ENCODE measurements at regions not wholly inside any gene's neighbourhood (a gene's known extent, or its start where the extent isn't known, plus 50 kb on each side); places are given as distances from the start of the nearest gene placed in this dataset.

DNA sequence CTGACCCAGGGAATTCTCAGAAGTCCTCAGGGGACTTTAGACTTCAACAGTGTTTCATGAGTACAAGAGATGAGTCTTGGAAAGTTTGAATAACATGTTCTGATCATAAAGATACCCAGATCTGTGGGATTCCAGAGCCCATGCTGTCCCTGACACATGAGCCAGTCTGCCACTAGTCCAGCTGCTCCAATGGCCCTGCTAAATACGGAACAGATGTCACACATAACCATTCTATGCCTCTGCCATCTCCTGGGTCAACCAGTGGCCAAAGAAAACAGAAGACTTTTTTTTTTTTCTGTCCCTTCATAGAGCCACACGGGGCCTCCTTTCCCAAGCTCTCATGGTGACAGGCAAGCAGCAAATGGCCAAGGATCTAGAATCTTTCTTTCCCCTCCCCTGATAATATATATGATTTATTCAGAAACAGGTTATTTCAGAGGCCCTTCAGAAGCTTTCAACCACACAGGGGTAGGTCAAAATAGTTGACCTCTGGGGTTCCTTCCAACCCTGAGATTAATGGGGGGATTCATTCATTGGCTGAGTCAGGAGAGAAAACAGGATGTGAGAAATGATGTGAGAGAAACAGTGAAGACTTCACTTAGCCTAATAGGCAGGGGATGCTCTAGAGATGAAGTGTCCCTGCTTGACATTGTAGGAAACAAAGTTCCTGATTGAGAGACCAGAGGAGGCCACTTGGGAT, 367.7 kb downstream of the CDK5RAP2 start:
- DNase-seq = no peak

DNA sequence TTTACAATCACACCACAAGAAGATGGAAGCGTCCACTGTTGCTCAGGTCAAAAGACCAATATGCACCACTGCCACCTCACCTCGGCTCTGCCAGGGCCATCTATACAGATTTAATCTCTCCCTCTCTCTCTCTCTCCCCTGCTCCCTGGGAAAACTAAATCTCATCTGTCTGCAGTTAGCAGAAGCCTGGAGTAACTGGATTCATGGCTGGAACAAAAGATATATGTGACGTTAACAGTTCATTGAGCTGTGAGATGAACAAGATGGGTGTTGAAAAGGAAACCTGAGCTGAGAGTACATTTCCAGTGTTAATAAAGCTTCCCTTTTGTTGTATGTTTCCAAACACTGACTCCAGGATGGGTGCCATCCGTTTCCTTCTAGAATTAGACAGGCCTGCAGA, 369.7 kb downstream of the CDK5RAP2 start:
- DNase-seq = no peak

DNA sequence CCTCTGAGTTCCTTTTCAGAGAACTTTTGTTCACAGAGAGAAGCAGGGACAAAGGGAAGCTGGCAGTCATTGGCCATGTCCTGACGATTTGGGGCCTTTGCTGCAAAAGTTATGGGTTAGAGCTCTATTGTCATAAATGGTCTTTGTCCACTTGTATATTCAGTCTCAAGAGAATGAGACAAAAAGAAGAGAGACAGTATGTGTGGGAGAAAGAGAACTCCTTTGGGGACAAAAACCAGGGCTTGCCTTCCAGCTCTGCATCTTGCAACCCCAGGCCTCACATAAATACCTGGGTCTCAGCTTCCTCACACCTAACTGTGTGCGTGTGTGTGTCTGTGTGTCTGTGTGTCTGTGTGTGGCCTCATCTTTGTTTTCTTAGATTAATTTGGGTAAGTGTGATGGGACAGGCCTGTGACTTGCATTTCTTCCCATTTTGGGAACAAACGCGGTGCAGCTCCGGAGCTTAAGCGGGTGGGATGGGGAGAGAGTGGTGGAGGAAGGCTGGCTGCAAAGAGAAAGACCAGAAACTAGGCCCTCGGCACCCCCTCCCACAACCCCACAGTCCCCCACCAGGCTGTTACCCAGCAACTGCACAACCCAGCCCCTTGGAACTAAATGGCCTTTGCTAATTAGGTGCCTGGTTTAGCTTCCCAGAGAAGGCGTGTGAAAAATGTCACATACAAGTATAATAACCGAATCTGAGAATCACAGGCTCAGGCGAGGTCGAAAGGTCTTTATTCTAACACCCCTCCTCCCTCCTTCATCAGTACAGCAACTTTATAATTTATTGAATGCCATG, 376.9 kb downstream of the CDK5RAP2 start:
- no peak for DNase-seq

DNA sequence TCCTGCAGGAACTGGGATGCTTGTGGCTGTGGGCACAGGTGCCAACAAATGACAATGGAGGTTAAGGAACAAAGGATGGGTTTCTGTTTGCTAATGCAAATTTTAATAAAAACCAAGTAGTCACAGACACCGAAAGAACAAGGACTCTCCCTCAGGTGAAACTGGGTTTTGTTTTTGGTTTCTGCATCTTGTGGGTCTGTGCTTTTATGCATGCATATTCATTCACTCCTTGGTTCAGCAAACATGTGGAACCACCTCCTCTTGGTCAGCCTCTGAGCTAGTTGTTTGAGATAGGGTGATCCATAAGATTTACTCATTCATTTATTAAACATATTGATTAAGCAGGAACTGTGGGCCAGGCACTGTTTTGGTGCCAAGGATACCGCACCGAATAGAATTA, 381.9 kb downstream of the CDK5RAP2 start:
- DNase-seq = no peak

DNA sequence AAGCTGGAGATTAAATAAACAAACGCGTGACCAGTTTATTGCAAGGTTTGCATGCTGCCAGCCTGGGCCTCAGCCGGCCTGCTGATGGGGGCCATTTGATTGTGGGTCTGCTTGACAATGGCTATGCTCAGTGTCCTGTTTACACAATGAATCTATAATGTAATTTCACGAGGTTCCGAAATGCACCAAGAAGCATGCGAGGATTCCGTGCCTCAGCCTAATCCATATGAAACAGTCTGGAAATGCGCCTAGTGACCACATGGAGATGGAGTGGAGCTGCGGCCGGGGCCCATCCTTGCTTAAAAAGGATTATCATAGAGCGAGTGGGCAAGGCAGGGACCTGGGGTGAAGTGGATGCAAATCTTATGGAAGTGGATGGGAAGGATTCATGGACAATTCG, 382.4 kb downstream of the CDK5RAP2 start:
- peak in 1 of 2 experiments; percentile 47 for DNase-seq

DNA sequence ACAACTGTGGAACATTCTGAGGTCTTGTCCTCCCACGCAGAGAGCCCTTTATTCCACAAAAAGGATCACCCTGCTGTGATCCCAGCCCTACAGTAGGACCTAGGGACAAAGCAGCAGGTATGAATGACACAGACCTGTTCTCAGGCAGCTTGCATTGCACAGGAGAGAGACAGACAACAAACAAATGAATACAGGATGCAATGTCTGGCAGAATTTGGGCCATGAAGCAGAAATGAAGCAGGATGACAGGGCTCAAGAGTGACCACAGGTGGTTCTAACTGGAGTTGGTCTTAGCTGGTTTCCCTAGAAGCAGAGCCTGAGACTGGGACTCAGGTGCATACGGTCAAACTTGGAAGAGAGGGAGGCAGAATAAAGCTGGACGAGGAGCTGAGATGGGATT, 388.8 kb downstream of the CDK5RAP2 start:
- DNase-seq = no peak

DNA sequence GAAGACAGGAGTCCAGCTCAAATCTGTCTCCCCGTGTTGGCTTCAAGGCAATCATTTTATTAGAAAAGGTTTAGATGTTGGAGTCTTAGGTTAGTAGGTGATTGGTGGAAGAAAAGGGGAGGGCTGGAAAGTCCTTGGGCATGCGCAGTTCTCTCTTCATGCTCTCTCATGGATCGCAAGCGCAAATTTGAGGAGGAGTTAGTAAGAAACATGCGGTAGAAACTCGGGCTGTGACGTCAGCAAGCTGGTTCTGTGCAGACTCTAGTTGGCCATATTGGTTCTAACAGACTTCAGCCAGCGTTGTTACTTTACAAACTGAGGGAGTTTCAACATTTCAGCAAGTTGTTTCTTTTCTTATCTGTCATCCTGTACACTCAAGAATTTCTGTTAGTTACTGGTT, 392.2 kb downstream of the CDK5RAP2 start:
- DNase-seq = no peak

DNA sequence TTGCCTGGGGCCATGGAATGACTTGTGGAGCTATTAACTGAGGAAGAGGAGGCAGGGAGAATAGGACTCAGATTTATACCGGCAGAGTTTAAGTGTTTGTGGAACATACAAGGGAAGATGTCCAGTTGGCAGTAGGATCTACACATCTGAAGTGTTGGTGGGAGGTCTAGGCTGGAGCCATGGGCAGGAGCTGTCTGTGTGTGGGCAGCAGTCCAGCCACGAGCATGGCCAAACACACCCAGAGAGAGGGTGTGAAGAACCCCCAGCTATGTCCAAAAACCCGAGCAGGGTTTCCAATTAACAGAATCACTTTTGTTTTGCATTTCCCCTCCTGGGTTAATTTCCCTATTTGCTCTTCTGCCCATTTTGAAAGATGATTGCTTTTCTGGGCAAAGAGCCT, 393.7 kb downstream of the CDK5RAP2 start:
- peak; percentile 11 to 72 for DNase-seq

DNA sequence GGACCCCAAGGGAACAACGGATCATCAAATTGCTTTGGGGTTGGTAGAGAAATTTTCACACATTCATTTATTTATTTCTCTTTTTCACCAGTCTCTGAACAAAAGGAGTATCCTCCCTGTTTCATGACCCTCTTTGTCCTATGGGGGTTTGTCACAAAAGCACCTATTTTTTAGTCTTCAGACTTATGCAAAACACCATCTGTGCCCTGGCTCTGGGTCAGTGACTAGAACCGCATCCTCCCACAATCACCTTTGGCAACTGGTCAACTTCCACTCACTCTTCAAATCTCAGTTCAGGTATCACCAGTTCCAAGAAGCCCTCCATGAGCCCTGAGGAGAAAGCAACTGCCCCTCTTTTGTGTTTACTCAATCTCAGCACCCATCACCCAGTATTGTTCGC, 395.7 kb downstream of the CDK5RAP2 start:
- DNase-seq = no peak

DNA sequence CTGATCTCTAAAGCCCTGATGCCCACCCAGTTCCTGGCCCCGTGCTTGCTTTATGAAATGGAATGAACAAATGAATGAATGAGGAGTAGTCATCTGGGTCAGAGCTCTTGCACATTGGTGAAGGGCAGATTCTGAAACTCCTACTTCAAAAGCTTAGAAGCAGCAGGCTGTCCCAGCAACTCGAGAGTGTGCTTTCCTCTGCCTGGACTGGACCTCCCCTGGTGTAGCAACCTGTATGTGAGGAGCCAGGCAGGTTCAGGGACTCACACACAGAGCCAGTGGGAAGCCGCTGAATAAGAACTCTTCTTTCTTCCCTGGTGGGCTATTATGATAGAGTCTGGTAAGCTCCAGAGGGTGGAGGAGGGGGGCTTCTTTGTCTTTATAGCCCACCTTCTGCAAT, 396.4 kb downstream of the CDK5RAP2 start:
- DNase-seq = no peak

DNA sequence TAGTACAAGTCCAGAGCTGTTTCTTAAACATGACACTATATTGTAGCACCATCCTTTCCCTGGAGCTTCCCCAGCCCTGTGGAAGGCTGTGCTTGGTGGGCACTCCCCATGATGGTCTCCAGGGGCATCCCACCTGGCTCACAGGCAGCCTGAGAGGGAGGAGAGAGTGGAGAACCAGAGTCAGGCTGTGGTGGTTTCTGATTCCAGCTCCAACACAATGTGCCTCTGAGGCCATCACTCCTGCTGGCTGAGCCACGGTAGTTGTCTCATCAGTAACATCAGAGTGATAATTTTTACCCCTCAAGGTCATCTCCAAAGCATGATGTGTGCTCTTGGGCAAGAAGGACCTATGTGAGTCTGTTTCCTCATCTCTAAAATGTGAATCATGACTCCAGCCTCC, 398.0 kb downstream of the CDK5RAP2 start:
- no peak for DNase-seq

DNA sequence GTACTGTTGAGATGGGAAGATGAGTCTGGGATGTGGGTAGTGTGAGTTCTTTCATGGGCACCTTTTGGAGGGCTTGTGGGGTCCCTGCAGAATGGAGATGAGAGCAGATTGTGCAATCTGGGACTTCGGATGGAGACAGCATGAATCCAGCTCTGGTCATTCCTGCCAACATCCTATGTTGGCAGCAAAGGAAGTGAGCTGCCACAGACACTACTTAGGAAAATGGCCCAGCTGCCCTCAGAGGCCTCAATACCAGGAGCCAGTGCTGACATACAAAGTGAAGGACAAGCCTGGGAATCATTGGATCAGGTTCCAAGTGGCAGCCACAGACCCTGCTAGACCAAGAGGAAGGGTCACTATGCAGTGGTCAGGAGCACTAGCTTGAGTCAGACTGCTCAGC, 402.8 kb downstream of the CDK5RAP2 start:
- no peak for DNase-seq

DNA sequence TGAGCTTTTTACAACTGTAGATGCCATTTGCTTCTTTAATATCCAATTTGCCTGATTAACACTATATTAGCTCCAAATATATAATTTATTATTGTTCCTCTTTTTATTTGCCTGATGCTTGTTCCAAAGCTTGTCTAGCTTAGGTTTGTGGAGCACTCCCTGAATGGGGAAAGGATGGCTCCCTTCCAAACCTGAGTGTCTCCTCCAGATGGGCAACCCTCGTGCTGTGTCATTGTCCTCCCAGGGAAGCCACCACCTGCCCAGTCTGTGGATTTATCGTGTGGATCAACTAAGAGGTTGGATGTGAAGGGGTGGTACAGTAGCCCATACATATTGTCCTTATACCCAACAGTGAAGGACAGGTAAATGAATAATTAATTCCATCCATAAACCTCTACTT, 404.9 kb downstream of the CDK5RAP2 start:
- DNase-seq = peak in 1 of 2 experiments; percentile 27

DNA sequence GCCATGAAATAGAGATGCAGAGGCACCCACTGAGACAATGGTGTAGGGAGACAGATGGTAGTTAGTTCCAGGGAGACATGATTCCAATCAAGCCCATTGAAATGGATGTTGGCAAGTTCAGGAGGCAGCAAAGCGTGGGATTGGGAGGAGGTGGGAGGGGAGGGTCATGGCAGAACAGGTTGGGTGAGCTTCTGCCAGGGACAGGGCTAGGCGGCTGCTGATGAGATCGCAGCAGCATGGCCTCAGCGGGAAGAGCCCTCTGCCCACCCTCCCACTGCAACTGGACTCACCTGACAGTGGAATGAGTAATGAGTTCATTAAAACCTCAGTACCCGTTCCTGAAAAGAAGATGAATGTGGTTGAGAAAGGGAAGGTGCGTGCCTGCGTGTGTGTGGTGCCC, 418.2 kb downstream of the CDK5RAP2 start:
- no peak for DNase-seq

DNA sequence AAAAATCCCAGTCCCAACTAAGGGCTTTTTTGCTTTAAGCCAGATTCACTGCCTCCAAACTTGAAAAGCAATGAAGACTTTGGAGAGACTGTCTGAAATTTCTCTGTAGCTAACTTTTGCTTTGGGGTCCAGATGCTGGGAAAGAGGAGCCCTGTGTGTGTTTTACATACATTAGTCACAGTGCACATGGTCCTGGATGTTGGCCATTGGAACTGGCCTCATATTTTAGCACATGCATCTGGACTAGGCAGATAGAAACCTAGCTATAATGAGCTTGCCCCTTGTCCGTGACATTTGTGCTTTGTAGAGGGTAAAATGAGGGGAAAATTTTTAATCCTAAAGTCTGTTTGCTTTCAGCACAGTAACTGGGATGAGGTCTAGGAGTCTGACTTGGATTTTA, 421.7 kb downstream of the CDK5RAP2 start:
- DNase-seq = no peak

DNA sequence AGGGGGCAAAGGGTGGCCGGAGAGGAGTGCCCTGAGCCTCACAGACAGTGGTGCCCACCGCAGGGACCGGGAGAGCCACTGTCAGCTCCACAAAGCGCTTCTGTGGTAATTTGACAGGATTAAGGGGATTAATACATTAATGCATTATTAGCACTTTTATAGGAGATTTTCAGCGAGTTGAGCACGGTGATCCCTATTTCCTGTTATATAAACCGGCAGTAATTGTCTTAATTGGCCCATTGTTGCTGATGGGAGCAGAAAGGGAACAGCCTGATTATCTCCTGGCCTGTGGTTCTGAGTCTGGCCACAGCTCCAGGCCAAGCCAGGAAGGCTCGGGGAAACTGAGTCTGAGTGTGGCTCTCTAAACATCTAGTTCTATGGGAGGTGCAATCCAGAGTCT, 423.6 kb downstream of the CDK5RAP2 start:
- DNase-seq = peak in 1 of 2 experiments; percentile 3

DNA sequence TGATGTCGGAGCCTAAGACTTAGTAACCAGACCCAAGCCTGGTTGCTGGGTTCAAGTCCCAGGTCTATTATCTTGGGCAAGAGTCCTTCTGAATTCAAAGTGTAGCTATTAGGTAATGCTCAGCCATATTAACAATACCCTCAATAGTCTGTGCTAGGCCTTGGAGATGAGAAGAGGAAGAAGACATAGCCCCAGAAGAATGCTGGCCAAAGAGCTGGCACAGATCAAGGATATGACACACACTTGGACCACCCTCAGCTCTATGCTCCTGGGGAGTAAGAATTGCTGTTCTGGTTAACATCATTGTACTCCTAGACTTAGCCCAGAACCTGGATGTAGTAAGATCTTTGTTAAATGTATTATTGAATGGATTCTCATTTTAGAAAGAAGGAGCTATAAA, 426.7 kb downstream of the CDK5RAP2 start:
- DNase-seq = no peak

DNA sequence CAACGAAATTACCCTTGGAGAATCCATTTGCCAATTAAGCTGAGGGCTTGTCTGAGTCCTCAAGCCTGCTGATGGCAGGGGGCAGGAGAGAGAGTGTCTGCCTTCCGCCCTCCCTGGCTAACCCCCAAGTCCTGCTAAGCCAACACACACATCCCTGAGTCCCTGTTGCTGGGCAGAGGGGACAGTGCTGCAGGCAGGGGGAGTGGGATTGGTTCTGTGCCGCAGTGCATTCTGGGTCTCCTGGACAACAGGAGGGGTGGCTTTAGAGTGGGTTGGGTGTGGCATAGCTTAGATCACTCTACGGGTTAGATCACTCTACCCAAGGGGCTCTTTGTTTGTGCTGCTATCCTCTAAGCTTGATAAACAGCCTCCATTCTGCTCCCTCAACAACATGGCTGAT, 427.7 kb downstream of the CDK5RAP2 start:
- peak; percentile 83 to 85 for DNase-seq

DNA sequence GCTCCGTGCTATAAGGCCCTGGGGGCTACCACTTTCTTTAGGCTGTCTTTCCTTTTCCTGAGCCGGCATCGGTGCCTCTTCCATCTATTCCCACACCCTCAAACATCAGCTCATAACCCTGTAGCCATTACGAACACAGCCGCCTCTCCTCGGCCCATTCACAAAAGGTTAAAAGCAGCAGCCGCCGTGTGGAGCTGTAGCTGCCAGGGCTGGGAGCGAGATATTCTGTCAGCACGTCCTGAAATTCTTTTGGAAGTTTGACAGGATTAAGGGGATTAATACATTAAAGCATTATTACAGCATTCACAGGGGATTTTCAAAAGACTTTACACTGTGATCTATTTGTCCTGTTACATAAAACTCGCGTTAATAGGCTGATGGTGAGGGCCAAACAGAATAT, 428.2 kb downstream of the CDK5RAP2 start:
- peak in 1 of 2 experiments; percentile 43 for DNase-seq

DNA sequence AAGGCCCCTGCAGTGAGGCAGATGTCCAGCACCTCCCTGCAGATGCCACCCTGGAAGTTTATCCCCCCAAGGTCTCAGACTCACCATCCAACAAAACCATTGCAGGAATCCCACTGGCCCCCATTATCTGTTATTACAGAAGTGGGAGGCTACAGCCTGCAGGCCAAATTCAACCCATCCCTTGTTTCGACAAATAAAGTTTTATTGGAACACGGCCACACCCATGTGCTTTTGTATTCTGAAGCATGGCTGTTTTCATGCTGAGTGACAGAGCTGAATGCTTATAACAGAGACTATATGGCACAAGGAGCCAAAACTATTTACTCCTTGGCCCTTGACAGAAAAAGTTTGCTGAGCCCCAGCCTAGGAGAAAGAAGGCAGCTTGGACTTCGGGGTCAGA, 428.8 kb downstream of the CDK5RAP2 start:
- DNase-seq = no peak

DNA sequence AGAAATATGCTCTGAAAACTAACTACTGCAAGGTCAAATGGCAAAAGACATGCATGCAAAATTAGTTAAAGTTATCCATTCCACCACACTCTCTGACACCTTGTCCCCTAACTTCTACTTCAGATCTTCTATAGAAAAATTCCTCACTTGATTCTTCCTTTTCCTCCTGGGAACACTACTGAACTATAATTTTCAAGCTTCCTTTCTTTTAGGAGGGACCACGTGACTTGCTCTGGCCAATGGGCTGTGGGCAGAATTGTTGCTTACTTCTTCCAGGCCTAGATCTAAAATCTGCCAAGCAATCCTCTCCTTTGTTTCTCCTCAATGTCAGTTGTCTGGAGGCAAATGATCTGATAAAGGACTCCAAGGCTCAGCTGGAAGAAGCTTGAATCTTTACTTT, 441.0 kb downstream of the CDK5RAP2 start:
- DNase-seq = no peak

DNA sequence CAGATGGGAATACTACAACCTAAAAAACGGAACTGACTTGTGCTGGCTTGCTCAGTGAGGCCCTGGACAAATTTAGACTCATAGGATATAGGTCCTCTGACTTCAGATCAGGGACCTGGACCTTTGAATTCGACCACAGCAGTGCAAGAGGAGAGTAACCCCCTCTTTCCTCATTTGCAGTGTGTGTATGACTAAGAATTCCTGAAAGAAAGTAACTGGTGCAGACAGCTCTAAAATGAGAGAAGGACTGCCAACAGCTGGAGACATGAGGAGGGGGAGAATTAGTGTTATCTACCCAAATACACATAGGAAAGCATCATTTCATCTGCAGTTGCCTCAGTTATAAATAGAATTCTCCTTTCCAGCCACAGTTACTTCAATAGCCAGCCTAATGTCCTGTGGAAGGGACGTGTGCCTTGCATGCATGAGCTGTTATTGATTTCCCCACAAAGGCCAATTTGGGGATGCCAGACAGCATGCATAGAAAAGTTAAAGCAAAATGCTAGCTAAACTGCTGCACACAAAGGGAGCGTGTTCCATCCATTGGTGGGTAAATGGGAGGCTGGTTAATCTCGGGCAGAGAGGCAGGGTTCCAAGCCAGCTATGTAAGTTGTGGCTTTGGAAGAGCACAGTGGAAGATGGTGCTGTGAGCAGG, 442.7 kb downstream of the CDK5RAP2 start:
- no peak for DNase-seq

DNA sequence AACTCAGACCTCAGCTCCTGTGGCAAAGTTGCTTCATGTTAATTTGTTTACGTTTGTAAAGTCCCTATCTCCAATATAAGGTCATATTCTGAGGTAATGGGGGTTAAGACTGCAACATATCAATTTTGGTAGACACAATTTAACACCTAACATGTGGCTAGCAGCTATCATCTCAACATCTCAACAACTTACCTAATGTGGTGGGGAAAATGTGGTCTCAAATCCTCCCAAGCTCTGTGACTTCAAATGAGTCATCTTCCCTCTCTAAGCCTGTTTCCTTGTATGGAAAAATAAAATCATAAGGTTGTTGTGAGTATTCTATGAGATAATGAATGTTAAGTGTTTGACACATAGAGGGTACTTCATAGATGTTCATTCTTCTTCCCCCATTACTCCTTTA, 443.3 kb downstream of the CDK5RAP2 start:
- no peak for DNase-seq

DNA sequence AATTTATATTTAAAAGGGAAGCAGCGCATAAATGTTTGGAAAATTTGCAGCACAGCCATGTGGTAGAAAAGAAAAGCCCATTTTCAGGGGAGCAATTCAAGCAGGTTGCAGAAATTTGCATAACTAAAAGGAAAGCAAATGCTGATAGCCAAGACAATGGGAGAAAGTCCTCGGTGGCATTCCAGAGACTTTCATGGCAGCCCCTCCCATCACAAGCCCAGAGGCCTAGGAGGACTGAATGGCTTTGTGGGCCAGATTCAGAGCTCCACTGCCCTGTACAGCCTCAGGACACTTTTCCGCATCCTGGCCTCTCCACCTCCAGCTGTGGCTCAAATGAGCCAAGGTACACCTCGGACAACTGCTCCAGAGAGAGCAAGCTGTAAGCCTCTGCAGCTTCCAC, 462.9 kb downstream of the CDK5RAP2 start:
- no peak for DNase-seq

Measured in NCI-H2081 (cell line).